ENCODE measurements at regions not wholly inside any gene's neighbourhood (a gene's known extent, or its start where the extent isn't known, plus 50 kb on each side); places are given as distances from the start of the nearest gene placed in this dataset.

GRCh38 chr2:19036091-19036490 lies 322.3 kb downstream of the OSR1 start:
- Mint-ChIP-seq H3K9me3 (peaks cover 0 to 6% (median 3%) of the 10 kb centered on the region in 7 donors), H3K4me3 (no peak overlapping the region)
- H3K4me3 ChIP-seq (replicated peaks in 1 of 3; ENCODE audit: low read depth in 2 of 3, low read length in 3 of 3): no peak overlapping the region

GRCh38 chr2:19035238-19035637 lies 323.2 kb downstream of the OSR1 start:
- WGBS (ENCODE audit: insufficient coverage): 86% methylated on average over 1 of the region's 3 CpGs
- no peaks in the 10 kb centered on the region for H3K36me3 ChIP-seq (replicated peaks in 1 of 2; ENCODE audit: control insufficient read depth in 1 of 2, insufficient read depth in 2 of 2, low read length in 2 of 2)
- H3K36me3 Mint-ChIP-seq: no peaks in the 10 kb centered on the region
- intact Hi-C loops (cut with micrococcal nuclease): no loop called here
- H3K27me3 ChIP-seq (ENCODE audit: control insufficient read depth in 2 of 2, insufficient read depth in 2 of 2, low read length in 2 of 2): no peaks in the 10 kb centered on the region
- no peaks in the 10 kb centered on the region for H4K20me1 ChIP-seq (ENCODE audit: insufficient read depth, low read length)
- H3K79me2 ChIP-seq (ENCODE audit: insufficient read depth, low read length): no peaks in the 10 kb centered on the region
- peaks cover 0 to 3% of the 10 kb centered on the region in 2 donors for H3K9me3 ChIP-seq (replicated peaks in 1 of 2; ENCODE audit: control insufficient read depth in 1 of 2, insufficient read depth in 1 of 2, low read length in 2 of 2)
- H3K27me3 Mint-ChIP-seq (ENCODE audit: low read depth in 3 of 3): peaks cover 0 to 6% (median 4%) of the 10 kb centered on the region in 3 donors
- peaks cover 0 to 6% (median 3%) of the 10 kb centered on the region in 7 donors for H3K9me3 Mint-ChIP-seq
- H3K4me2 ChIP-seq (replicated peaks; ENCODE audit: extremely low read depth, low read length, poor library complexity, severe bottlenecking): no peak overlapping the region
- no peak overlapping the region for H3K27ac ChIP-seq (ENCODE audit: low read depth in 1 of 2, low read length in 2 of 2)
- no peak overlapping the region for H2AFZ ChIP-seq (ENCODE audit: insufficient read depth, low read depth, low read length, poor library complexity, severe bottlenecking)
- DNase-seq: no peak
- H3K4me1 Mint-ChIP-seq: peaks cover 5% of the 10 kb centered on the region
- no peak overlapping the region for H3K9ac ChIP-seq (ENCODE audit: insufficient read depth, low read length, poor library complexity, severe bottlenecking)
- H3K27ac Mint-ChIP-seq: no peak overlapping the region
- H3K4me1 ChIP-seq (ENCODE audit: control insufficient read depth in 1 of 2, insufficient read depth in 2 of 2, low read length in 2 of 2): peaks cover 0 to 16% of the 10 kb centered on the region in 2 donors
- TF ChIP-seq CTCF (IDR thresholded peaks at IDR 0.05): no peak
- H3K4me3 ChIP-seq (replicated peaks in 1 of 3; ENCODE audit: low read depth in 2 of 3, low read length in 3 of 3): no peak overlapping the region
- no peak overlapping the region for H3K4me3 Mint-ChIP-seq

More at GRCh38 chr2:19036091-19036490, 322.3 kb downstream of the OSR1 start:
- no peaks in the 10 kb centered on the region for H4K20me1 ChIP-seq (ENCODE audit: insufficient read depth, low read length)
- no peak for TF ChIP-seq CTCF (IDR thresholded peaks at IDR 0.05)
- Mint-ChIP-seq H3K27me3 (ENCODE audit: low read depth in 3 of 3) (peaks cover 0 to 6% (median 4%) of the 10 kb centered on the region in 3 donors), H3K4me1 (peaks cover 5% of the 10 kb centered on the region), H3K36me3 (no peaks in the 10 kb centered on the region), H3K27ac (no peak overlapping the region)
- H3K4me1 ChIP-seq (ENCODE audit: control insufficient read depth in 1 of 2, insufficient read depth in 2 of 2, low read length in 2 of 2): peaks cover 0 to 16% of the 10 kb centered on the region in 2 donors
- H2AFZ ChIP-seq (ENCODE audit: insufficient read depth, low read depth, low read length, poor library complexity, severe bottlenecking): no peak overlapping the region
- H3K9me3 ChIP-seq (replicated peaks in 1 of 2; ENCODE audit: control insufficient read depth in 1 of 2, insufficient read depth in 1 of 2, low read length in 2 of 2): peaks cover 0 to 3% of the 10 kb centered on the region in 2 donors
- no peaks in the 10 kb centered on the region for H3K79me2 ChIP-seq (ENCODE audit: insufficient read depth, low read length)
- no peaks in the 10 kb centered on the region for H3K36me3 ChIP-seq (replicated peaks in 1 of 2; ENCODE audit: control insufficient read depth in 1 of 2, insufficient read depth in 2 of 2, low read length in 2 of 2)
- no peak overlapping the region for H3K4me2 ChIP-seq (replicated peaks; ENCODE audit: extremely low read depth, low read length, poor library complexity, severe bottlenecking)
- no peak for DNase-seq
- H3K27ac ChIP-seq (ENCODE audit: low read depth in 1 of 2, low read length in 2 of 2): no peak overlapping the region
- H3K9ac ChIP-seq (ENCODE audit: insufficient read depth, low read length, poor library complexity, severe bottlenecking): no peak overlapping the region
- H3K27me3 ChIP-seq (ENCODE audit: control insufficient read depth in 2 of 2, insufficient read depth in 2 of 2, low read length in 2 of 2): no peaks in the 10 kb centered on the region
- intact Hi-C loops (cut with micrococcal nuclease): no loop called here

All from CD14-positive monocyte (primary cell).